HG03460 (cell line): ENCODE measurements at regions not wholly inside any gene's neighbourhood (a gene's known extent, or its start where the extent isn't known, plus 50 kb on each side); places are given as distances from the start of the nearest gene placed in this dataset.

Experiments used
- ATAC-seq: cut with Tn5 transposase; IDR thresholded peaks from one replicate; pipeline ENCODE4 v1.9.1; 2021; ENCODE audit not compliant: unreplicated experiment

DNA sequence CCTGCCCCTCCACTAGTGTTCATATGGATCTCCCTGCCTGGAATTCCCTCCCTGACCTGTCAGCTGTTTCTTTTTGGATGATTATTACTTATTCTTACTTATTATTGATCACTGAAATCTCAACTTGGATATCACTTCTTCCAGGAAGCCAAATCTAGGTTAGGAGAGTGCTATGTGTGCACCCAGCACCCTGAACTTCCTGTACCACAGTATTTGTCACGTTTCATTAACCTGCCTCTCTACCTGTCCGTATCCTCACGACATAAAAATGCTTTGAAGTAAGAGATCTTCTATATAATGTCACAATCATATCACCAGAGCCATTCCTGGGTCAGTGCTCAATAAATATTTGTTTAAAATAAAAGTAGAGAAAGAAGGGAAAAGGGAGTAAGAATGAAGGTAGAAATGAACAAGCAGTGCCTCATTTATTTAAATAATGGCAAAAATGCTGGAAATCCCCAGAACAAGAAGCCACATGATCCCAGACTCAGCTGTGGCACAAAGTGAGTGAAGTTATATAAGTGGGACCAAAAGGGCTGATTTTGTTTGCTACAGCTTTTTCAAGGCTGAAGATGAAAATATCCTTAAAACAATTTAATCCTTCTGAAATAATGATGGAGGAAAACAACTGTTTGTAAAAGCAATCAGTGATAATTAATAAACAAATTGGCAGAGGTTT lies 88.0 kb upstream of the MANEA start:
- ATAC-seq, result no peak

- no peak for ATAC-seq
Measured at GRCh38 chr6:95496769-95497426, 80.4 kb upstream of the MANEA start.

GRCh38 chr6:95501032-95501904 lies 76.1 kb upstream of the MANEA start:
- ATAC-seq, result no peak

DNA sequence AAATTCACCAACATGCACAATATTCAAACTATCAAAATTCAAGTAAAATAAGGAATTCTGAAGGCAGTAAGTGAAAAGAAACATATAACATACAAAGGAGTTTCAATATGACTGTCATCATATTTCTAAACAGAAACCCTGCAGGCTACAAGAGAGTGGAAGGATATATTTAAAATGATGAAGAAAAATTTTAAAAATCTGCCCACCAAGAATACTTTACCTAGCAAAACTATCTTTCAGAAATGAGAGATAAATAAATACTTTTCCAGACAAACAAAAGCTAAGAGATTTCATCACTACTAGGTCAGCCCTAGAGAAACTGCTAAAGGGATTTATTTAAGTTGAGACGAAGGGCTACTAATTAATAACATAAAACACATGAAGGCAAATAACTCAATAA lies 73.8 kb upstream of the MANEA start:
- no peak for ATAC-seq

- no peak for ATAC-seq
Measured at GRCh38 chr6:95511404-95511803, 65.9 kb upstream of the MANEA start.

GRCh38 chr6:95515975-95516374 lies 61.4 kb upstream of the MANEA start:
- ATAC-seq, result no peak

DNA sequence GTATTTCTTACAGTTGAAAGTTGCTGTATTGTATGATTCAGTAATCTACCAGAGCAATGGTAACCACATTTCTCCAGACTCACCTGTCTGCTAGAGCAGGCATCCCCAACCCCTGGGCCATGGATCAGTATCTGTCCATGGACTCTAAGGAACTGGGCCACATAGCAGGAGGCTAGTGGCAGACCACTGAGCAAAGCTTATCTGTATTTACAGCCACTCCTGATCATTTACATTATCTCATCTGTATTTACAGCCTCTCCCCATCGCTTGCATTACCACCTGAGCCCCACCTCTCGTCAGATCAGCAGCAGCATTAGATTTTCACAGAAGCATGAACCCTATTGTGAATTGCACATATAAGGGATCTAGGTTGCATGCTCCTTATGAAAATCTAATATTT lies 60.3 kb upstream of the MANEA start:
- no peak for ATAC-seq

GRCh38 chr6:95517568-95517967 lies 59.8 kb upstream of the MANEA start:
- ATAC-seq, result no peak

DNA sequence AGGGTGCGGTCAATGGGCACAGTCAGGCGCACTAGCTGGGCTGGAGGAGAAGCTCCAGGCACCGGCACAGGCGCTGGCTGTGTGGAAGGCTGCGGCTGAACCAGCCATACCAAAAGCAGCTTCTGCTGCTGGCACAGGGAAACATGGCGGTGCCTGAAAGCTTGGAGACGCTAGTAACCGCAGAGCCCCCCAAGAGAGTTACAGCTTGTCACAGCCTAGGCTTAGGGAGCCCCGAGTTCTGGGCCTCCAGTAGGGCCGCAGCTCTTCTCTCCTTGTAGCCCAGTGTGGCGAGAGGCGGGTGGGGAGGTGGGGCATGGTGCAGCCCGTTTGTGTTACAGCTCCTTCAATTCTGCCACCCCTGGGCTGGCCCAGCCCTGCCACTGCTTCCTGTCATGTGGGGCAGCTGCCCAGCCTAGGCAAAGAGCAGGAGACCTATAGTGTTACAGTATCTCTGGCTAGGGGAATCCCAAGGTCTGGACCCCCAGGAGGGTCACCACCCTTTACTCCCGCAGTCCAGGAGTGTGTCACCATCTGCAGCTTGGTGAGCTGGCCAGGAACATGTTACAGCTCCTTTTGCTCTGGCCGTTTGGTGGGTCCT lies 58.6 kb upstream of the MANEA start:
- no peak for ATAC-seq

DNA sequence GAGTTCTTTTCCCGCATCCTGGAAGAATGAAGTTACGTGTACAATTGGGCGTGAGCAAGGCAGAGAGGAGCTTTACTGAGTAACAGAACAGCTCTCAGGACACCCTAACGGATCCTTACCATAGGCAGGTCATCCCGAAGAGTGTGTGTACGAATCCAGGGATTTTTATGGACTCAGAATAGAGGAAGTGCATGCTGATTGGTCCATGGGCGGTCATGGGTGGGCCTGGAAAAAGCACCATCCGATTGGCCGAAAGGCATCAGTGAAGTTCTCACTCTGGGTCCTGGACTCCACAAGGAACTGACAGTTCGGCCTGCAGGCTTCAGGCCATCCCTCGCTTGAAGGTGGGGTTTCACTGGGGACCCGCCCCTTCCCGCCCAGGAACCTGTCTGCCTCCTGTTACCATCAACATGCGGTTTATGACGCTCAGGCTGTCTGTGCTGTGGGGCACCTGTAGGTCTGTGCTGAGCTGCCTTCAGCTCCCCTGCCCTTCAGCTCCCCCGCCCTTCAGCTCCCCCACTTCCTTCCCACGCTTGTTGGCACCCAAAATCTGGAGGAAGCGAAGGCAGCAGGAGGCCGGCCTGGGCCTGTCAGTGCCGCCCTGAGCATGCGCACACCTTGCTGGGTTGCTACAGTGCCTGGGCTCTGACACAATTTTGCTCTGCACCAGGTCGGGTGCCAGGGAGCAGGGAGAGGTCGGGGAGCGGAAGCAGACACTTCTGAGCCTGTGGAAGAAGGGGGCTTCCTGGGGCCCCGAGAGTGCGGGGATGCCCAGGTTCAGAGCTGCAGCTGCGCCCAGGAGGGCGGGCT lies 57.9 kb upstream of the MANEA start:
- ATAC-seq, result no peak

GRCh38 chr6:95521181-95521580 lies 56.2 kb upstream of the MANEA start:
- no peak for ATAC-seq
